ENCODE measurements at regions not wholly inside any gene's neighbourhood (a gene's known extent, or its start where the extent isn't known, plus 50 kb on each side); places are given as distances from the start of the nearest gene placed in this dataset.

- TF ChIP-seq CTCF (IDR thresholded peaks at IDR 0.05) (no peak), POLR2A (IDR thresholded peaks at IDR 0.05) (no peak)
Observed at GRCh38 chr1:47650611-47651010, 212.8 kb downstream of the FOXD2 start.
